Neutrophil (primary cell): ENCODE measurements at regions not wholly inside any gene's neighbourhood (a gene's known extent, or its start where the extent isn't known, plus 50 kb on each side); places are given as distances from the start of the nearest gene placed in this dataset.

Experiments
- H3K27ac ChIP-seq: fragments of 200-600 bp; sonication (generic); 2 replicates; pipeline ENCODE4 v1.5.1; 2016; ENCODE audit warnings: mild to moderate bottlenecking, moderate library complexity
- H3K27me3 ChIP-seq: fragments of 200-600 bp; sonication (generic); 2 replicates; pipeline ENCODE4 v1.6.0; 2016; ENCODE audit warnings: mild to moderate bottlenecking
- H3K36me3 ChIP-seq: fragments of 200-600 bp; sonication (generic); 2 replicates; pipeline ENCODE4 v1.5.1; 2017
- H3K4me1 ChIP-seq, 2 experiments: fragments of 200-600 bp in 1 of 2; sonication (generic) in 1 of 2; 1 replicate in 1 of 2; 2 replicates in 1 of 2; pipeline versions ENCODE4 v1.5.1 to v1.6.1; 2013 to 2016; ENCODE audit warnings: low read depth in 1 of 2, low read length in 1 of 2, mild to moderate bottlenecking in 1 of 2, moderate library complexity in 1 of 2; ENCODE audit not compliant: control insufficient read depth in 1 of 2, insufficient read depth in 1 of 2
- H3K4me3 ChIP-seq, 2 experiments: fragments of 200-600 bp in 1 of 2; sonication (generic) in 1 of 2; 1 replicate in 1 of 2; 2 replicates in 1 of 2; pipeline ENCODE4 v1.5.1; 2013 to 2016; ENCODE audit warnings: low read depth in 1 of 2, low read length in 1 of 2, mild to moderate bottlenecking in 1 of 2, moderate library complexity in 1 of 2
- H3K9me3 ChIP-seq: fragments of 200-600 bp; sonication (generic); 2 replicates; pipeline ENCODE4 v1.5.1; 2016
- TF ChIP-seq, protein P1 (sequence below): fragments of 200-600 bp; sonication (generic); IDR thresholded peaks from 2 replicates; pipeline ENCODE4 v1.5.1; 2016; ENCODE audit warnings: antibody characterized with exemption

DNA sequence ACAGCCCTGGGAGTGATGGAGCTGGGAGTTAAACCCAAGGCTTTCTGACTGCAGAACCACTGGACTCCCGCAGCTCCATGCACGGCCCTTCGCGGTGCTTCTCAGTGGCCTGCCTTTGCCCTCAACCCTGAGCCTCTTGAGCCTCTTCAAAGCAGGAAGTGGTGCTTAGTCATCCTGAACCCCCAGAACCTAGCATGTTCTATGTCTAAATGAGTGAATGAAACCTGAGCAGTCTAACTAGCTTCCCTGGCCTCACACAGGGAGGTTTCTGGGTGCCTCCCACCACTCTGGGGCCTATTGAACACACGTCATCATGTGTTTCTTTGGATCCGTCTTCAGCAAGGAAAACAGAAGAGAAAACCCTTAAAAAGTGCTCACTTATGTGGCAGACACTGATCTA is 117.9 kb upstream of the SFSWAP start:
- peaks cover 7 to 11% of the 10 kb centered on the region in 2 experiments for H3K4me1 ChIP-seq
- H3K27me3 ChIP-seq = no peaks in the 10 kb centered on the region
- TF ChIP-seq, protein P1, sequence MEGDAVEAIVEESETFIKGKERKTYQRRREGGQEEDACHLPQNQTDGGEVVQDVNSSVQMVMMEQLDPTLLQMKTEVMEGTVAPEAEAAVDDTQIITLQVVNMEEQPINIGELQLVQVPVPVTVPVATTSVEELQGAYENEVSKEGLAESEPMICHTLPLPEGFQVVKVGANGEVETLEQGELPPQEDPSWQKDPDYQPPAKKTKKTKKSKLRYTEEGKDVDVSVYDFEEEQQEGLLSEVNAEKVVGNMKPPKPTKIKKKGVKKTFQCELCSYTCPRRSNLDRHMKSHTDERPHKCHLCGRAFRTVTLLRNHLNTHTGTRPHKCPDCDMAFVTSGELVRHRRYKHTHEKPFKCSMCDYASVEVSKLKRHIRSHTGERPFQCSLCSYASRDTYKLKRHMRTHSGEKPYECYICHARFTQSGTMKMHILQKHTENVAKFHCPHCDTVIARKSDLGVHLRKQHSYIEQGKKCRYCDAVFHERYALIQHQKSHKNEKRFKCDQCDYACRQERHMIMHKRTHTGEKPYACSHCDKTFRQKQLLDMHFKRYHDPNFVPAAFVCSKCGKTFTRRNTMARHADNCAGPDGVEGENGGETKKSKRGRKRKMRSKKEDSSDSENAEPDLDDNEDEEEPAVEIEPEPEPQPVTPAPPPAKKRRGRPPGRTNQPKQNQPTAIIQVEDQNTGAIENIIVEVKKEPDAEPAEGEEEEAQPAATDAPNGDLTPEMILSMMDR = no peak

DNA sequence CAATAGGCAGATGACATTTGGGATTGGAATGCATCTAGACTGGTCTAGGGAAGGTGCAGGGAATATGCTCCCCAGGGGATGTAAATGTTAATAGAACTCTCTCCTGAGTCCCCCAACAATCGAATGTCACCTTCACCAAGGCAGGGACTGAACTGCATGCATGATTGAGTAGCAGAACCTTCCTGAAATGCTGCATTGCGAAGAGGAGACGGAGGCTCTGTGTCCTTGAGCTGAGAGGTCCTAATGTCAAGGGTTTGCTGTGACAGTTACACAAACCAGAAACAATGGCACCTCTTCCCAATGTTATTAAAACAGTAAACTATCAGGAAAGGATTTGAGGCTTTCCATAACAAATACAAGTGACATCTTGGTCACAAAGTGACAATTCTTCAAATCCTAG is 117.5 kb upstream of the SFSWAP start:
- Histone ChIP-seq H3K36me3 (no peaks in the 10 kb centered on the region), H3K27me3 (no peaks in the 10 kb centered on the region), H3K4me1 (peaks cover 7 to 11% of the 10 kb centered on the region in 2 experiments), H3K9me3 (no peaks in the 10 kb centered on the region), H3K27ac (no peak overlapping the region), H3K4me3 (no peak overlapping the region)
- TF ChIP-seq, protein P1 = no peak

More for the DNA sequence above, 117.9 kb upstream of the SFSWAP start:
- Histone ChIP-seq H3K4me3 (no peak overlapping the region), H3K27ac (no peak overlapping the region), H3K36me3 (no peaks in the 10 kb centered on the region), H3K9me3 (no peaks in the 10 kb centered on the region)

DNA sequence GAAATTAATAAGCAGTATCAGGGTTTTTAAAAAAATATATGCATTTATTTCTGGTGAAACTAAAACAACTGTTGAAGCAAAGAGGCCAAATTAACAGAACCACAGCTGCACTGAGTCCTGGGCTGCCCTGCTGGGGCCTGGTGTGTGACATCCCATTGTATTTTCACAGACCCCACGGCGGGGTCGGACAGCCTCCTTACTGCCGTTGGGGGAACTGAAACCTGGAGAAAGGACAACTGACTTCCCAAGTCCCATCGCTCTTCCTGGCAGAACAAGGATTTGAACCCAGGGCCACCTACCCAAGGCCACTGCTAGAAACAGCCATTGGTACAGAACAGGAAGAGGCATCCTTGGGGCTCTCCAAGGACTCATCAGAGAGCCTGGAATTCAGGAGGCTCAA is 114.8 kb upstream of the SFSWAP start:
- TF ChIP-seq, protein P1 = no peak
- H3K4me3 ChIP-seq = no peak overlapping the region

DNA sequence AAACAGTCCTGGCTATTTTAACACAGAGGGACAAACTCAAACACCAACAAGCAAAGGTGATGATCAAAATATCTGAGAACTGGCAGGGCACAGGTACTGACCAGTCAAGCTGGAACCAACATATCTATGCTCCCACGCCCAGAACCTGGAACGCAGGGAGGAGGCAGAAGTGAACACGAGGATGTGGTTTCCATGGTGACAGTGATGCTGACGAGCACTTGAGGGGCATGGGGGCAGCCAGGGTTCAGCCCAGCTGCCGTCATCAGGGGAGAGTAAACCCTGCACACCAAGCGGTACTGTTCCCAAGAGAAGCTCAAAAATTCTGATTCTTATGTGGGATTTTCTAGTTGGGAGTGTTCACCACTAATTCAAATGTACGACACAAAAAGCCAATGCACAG is 113.6 kb upstream of the SFSWAP start:
- Histone ChIP-seq H3K27me3 (no peaks in the 10 kb centered on the region), H3K4me1 (no peaks in the 10 kb centered on the region), H3K9me3 (no peaks in the 10 kb centered on the region), H3K36me3 (no peaks in the 10 kb centered on the region), H3K27ac (no peak overlapping the region), H3K4me3 (no peak overlapping the region)
- TF ChIP-seq, protein P1 = no peak

More for the DNA sequence above, 114.8 kb upstream of the SFSWAP start:
- Histone ChIP-seq H3K27ac (no peak overlapping the region), H3K36me3 (no peaks in the 10 kb centered on the region), H3K27me3 (no peaks in the 10 kb centered on the region), H3K4me1 (no peaks in the 10 kb centered on the region), H3K9me3 (no peaks in the 10 kb centered on the region)

DNA sequence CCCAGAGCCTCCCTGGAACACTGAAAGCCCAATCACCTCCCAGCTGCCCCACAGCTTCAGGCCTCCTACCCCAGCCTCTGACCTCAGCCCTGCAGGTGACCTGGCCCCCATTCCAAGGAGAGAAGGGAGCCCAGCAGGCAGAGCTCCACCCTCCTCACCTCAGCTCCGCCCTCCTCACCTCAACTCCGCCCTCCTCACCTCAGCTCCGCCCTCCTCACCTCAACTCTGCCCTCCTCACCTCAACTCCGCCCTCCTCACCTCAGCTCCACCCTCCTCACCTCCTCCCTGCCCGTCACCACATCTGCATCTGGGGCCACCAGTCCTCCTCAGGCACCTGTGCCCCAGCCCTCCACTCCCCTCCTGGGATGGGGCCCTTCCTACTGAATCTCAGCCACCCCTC is 112.2 kb upstream of the SFSWAP start:
- Histone ChIP-seq H3K36me3 (no peaks in the 10 kb centered on the region), H3K4me1 (no peaks in the 10 kb centered on the region), H3K27me3 (peaks cover 5% of the 10 kb centered on the region), H3K27ac (no peak overlapping the region), H3K9me3 (no peaks in the 10 kb centered on the region), H3K4me3 (no peak overlapping the region)
- TF ChIP-seq, protein P1 = no peak
